NCI-H774 (cell line): ENCODE measurements at regions not wholly inside any gene's neighbourhood (a gene's known extent, or its start where the extent isn't known, plus 50 kb on each side); places are given as distances from the start of the nearest gene placed in this dataset.

ENCODE experiments used
- DNase-seq: peaks from one replicate; lab custom pipeline; 2025; lab: John Stamatoyannopoulos, UW

DNA sequence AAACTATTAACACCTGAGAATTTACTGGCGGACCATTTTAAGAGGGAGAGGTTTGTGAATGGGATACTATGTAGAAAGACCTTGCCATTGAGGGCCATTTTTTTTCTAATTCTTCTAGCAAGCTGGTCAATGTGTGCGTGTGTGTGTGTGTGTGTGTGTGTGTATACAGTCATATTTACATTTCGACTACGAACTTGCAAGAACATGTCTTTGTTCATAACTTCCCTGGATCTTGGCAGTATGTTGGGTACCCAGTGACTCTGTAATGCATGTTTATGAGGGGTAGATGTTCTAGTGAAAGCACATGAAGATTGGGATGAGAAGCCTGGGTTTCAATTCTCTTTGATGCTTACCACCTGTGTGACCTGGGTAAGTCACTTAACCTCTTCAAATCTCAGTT is 133.6 kb downstream of the UBE2E3 start:
- DNase-seq, result no peak

DNA sequence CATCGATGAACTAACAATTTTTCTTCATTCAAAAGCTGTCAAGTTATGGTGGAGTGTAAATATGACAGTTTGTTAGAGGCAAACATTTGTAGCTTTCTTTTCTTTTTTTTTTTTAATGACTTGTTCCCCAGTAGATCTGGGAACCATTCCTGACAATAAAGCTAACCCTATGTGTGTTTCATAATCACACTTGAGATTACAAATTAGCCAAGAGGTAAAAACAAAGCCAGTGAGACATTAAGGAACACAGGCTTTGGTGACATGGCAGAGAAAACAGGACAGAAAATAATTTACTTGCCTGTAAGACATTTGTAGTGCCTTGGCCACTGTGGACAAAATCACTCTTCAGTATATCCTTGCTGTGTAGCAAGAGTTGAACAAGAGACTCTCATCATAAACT is 135.9 kb downstream of the UBE2E3 start:
- no peak for DNase-seq

DNA sequence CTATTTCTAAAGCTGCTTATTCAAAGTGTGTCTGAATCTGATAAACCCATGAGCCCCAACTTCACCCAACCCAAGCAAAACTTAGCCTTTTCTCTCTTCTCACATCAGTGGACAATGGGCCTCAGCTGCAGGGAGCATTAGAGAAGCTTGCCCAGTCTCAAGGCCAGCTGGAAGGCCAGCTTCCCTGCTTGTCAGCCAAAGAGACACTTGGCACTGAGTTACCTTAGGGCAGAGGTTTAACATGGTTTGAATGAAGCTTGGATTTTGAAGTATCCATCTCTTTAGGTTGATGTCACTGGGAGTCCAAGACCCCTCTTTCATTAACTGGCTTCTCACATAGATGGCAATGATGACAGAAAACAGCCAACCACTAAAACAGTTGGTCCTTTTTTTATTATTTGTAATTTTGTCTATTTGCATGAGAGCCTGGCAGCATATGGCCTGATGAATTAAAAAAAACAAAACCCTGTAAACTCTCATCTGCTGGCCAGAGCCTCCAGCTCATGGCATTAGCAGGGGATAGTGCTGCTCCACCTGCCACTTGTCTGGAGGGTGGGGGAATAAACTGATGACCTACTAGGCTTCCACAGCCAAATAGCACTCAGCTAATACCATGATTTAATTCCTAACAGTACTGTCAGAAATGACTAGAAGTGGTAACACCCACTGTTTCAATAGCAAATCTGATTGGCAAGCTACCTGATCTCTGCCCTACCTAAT is 137.0 kb downstream of the UBE2E3 start:
- DNase-seq, result no peak

DNA sequence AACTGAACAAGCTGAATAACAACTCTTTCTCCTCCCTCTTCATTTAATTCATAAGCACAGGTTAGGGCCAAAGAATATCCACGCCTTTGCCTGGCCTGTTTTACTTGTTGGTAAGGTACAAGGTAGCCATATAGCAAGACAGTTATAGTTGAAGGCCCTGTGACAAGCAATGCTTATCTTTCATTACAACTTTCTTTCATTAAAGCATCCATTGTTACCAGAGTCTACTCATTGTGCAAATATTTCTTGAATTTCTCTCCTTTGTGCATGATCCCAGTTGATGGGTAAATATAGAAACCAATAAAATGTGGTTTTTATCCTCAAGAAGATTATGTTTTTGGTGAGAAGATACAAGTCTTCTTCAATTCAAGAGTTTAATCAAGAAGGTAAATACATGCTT is 140.2 kb downstream of the UBE2E3 start:
- DNase-seq, result no peak

GRCh38 chr2:181121996-181122395 is 141.6 kb downstream of the UBE2E3 start:
- no peak for DNase-seq

DNA sequence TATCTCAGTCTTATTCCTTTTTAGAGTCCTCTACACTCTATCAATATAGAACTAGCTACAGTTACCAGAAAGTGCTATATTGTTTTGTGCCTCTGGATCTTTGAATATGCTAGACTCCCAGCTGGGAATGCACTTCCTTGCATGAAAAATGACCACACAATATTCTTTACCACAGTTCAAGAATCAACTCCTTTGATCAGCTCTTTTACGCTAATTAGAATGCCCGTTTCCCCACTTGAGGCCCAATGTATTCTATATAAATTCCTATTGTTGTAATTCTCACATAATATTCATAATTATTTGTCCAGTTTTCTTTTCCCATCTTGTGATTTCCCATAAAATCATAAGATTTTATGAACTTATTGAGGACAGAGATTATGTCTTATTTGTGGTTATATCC is 142.2 kb downstream of the UBE2E3 start:
- no peak for DNase-seq

GRCh38 chr2:181123798-181124231 is 143.4 kb downstream of the UBE2E3 start:
- DNase-seq, result no peak

DNA sequence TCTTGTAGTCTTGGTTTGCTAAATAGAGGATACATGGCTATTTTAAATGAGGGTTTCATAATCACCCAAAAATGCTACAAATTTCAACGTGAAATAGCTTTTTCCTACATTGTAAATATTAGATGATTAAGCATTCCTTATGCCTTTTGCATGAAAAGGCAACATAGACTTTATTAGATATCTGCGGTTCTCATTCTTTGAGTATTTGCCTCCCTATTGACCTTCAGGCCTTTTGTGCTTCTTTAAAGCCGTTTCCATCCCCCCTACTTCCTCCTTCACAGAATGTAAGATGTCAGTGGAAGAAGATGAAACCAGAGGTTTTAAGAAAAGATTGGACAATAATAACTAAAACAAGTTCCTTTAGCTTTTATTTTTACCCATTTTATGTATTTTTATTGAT is 144.1 kb downstream of the UBE2E3 start:
- DNase-seq, result no peak

DNA sequence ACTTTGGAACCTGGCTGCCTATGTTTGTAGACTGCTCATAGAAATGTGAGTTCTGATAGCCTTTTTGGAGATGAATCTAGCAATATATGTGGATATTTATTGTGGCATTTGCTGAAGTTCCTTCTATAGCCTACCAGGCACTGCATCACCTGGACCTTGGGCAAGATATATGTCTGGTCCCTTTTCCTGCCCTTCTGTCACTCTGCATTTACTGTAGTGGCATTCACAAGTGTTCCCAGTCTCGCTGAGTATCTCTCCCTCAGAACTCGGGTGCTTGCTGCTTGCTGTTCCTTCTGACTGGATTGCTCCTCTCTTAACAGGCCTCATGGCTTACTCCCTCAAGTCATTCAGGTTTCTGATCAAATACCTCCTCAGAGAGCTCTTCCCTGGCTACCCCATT is 145.0 kb downstream of the UBE2E3 start:
- DNase-seq, result no peak

DNA sequence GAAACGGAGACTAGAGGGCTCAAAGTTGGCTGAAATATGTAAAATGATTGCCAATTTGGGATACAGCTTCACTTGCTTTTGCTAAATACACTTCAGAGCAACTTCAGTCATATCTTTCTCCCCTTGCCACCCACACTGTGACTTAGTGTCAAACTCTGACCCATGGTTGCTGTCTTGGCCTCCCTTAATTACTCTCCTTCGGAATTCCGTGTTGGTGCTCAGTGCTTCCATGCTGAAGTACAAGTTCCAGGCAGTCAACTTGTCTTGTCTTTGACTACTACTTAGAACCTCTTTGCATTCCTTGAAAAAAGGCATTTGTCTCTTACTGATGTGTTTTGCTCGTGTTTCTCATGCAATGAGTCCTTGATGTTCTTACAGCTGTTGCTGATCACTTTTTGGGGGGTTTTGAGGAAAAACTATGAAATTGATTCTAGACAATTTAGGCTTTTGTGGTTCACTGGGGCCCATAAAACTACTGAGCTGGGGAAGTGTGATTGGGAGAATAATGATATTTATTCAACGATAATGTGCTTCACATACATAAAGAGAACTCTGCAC is 146.0 kb downstream of the UBE2E3 start:
- DNase-seq, result no peak

- no peak for DNase-seq
Observed at GRCh38 chr2:181128199-181128598, 147.8 kb downstream of the UBE2E3 start.

DNA sequence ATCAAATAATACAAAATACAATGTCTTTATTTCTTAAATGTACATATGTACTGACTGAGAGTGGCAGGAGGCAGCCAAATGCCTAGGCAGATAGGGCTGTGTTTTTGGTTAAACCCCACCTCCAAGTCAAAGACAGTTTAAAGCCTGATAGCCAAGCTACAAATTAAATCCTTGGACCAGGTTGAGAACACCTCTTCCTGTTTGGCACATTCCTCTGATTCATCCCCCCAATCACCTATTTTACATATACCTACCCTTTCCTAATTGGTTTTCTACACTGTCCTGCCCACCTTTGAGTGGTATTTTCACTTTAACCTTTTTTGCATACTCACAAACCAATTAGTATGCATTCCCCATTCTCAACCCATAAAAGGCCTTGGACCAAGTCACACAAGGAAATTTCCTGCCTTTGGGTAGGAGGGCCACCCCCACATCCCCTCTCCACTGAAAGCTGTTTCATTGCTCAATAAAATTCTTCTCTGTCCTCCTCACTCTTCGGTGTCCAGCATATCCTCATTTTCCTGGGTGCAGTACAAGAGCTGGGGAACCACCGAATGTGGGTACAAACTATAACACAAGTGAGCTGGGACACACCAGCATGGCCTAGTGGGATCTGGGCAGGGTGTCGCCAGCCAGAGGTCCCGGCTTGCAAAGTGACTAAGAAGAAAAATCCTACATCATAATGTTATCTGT is 149.1 kb downstream of the UBE2E3 start:
- DNase-seq, result no peak

GRCh38 chr2:181130686-181131085 is 150.3 kb downstream of the UBE2E3 start:
- DNase-seq, result no peak

DNA sequence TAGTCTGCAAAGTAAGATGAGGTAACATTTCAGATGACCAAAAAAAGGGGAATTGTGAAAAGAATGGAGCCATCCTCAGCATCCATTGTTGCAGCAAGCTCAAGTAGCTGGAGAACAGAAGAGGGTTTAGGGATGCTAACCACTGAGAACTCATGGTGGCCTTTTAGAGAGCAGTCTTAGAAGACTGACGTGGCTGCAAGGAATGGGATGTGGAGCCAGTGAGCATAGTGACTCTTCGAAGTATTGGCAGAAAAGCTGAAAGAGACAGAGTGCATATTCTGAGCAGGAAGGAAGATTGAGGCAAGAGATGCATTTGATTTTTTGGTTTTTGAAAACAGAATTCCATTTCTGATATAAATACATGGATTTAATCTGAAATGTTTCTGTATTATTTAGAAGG is 151.2 kb downstream of the UBE2E3 start:
- no peak for DNase-seq

- no peak for DNase-seq
Observed at GRCh38 chr2:181138816-181139215, 158.4 kb downstream of the UBE2E3 start.

DNA sequence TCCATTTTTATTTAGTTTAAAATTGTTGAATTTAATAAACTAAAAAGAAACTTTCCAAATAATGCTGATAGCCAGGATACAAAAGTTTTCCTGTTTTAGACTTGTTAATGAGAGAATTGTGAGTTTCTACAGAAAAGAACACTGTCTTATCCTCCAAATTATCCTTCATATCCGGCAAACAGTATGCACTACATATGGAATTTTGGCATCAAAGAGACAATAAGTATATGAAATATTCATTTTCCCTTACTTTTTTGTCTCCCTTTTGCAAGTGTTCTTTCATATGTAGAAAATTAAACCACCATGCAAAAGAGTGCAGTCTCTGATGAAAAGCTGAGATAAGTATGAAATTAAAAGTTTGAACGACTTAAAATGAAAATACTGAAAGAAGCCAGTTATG is 159.4 kb downstream of the UBE2E3 start:
- DNase-seq, result no peak

- DNase-seq, result no peak
Observed at GRCh38 chr2:181140414-181140813, 160.0 kb downstream of the UBE2E3 start.

DNA sequence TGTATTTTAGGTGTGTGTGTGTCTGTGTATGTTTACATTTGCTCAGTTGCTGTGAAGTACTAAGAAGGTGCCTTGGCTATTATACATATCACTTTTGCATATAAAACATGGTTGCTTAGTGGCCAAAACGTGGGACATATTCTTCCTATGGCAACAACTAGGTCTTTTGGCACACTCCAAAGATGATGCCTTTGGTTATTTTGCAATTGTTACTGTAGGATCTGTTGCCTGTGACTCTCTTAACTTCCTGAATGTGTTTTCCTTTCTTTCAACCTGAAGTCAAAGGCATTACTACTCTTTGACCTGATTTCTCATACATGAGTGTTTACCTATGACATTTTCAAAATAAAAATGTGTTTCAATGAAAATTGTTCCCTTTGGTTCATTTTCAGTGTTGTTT is 160.5 kb downstream of the UBE2E3 start:
- no peak for DNase-seq

DNA sequence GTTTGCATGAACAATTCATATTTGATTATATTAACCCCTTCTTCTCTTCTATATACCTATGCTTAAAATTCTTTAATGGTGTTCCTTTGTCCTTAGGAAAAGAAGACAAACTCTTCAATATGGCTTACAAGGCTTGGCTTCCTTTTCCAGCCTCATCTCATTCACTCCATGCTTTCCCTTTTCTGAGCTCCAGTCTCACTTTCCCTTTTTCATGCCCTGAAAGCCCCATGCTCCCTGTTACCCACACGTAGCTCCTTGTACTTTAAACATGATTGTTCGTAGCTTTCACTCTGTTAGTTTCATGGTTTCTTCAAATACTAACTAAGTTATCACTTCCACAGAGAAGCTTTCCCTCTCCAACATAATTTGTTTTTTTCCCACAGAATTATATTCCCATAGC is 161.3 kb downstream of the UBE2E3 start:
- DNase-seq, result no peak

DNA sequence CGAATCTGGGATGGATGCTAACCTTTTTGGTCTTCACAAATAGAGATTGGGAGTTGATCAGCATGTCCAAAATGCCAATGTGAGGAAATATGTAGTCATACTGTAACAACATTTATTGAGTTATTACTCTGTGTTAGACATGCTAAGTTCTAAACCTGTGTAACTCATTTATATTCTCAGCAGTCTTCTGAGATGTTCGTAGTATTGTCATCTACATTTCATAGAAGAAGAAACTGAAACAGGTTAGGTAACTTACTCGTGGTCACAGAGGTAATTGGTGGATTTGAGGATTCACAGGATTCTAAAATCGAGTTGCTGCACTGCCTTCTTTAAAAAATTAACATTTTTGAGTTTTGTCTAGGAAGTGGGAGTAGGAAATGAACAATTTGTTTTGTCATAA is 162.1 kb downstream of the UBE2E3 start:
- DNase-seq, result no peak

GRCh38 chr2:181143790-181144300 is 163.4 kb downstream of the UBE2E3 start:
- DNase-seq, result no peak

GRCh38 chr2:181145645-181146044 is 165.2 kb downstream of the UBE2E3 start:
- no peak for DNase-seq

DNA sequence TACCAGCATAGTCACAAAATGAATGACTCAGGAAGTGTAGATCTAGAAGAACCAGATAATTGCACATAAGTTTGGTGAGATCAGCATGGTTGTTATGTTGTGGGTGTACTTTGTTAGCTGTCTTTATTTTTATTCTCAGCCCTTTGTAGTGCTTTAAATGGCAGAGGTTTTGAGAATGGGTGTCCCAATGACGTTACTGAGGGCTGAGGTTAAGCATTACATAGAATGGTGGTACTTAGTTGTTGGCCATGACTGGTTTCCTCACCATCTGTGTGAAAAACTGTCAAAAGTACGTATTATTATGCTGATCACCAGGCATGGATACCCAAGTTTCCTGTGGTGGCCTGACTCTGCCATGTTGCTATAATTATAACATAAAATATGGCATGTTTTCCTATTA is 165.8 kb downstream of the UBE2E3 start:
- DNase-seq, result no peak
